ENCODE measurements at regions not wholly inside any gene's neighbourhood (a gene's known extent, or its start where the extent isn't known, plus 50 kb on each side); places are given as distances from the start of the nearest gene placed in this dataset.

GRCh38 chr5:93179466-93179865 is 401.6 kb downstream of the NR2F1-AS1 start (continued):
- TF ChIP-seq, protein P1, sequence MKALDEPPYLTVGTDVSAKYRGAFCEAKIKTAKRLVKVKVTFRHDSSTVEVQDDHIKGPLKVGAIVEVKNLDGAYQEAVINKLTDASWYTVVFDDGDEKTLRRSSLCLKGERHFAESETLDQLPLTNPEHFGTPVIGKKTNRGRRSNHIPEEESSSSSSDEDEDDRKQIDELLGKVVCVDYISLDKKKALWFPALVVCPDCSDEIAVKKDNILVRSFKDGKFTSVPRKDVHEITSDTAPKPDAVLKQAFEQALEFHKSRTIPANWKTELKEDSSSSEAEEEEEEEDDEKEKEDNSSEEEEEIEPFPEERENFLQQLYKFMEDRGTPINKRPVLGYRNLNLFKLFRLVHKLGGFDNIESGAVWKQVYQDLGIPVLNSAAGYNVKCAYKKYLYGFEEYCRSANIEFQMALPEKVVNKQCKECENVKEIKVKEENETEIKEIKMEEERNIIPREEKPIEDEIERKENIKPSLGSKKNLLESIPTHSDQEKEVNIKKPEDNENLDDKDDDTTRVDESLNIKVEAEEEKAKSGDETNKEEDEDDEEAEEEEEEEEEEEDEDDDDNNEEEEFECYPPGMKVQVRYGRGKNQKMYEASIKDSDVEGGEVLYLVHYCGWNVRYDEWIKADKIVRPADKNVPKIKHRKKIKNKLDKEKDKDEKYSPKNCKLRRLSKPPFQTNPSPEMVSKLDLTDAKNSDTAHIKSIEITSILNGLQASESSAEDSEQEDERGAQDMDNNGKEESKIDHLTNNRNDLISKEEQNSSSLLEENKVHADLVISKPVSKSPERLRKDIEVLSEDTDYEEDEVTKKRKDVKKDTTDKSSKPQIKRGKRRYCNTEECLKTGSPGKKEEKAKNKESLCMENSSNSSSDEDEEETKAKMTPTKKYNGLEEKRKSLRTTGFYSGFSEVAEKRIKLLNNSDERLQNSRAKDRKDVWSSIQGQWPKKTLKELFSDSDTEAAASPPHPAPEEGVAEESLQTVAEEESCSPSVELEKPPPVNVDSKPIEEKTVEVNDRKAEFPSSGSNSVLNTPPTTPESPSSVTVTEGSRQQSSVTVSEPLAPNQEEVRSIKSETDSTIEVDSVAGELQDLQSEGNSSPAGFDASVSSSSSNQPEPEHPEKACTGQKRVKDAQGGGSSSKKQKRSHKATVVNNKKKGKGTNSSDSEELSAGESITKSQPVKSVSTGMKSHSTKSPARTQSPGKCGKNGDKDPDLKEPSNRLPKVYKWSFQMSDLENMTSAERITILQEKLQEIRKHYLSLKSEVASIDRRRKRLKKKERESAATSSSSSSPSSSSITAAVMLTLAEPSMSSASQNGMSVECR (CRISPR knock-in tag; IDR thresholded peaks at IDR 0.05; ENCODE audit: borderline replicate concordance), result no peak

GRCh38 chr5:93174930-93175329 is 406.1 kb downstream of the NR2F1-AS1 start:
- POLR2A ChIA-PET, result no interaction called here
- no peak for TF ChIP-seq GABPB1 (CRISPR knock-in tag; IDR thresholded peaks at IDR 0.05)
- no peak for TF ChIP-seq ZNF263 (CRISPR knock-in tag; IDR thresholded peaks at IDR 0.05; ENCODE audit: low read depth)
- no peak for TF ChIP-seq STAT6 (CRISPR knock-in tag; conservative IDR thresholded peaks at IDR 0.05; ENCODE audit: low read depth)
- no peak for TF ChIP-seq RORB (CRISPR knock-in tag; IDR thresholded peaks at IDR 0.05)
- no peak for TF ChIP-seq FOXK1 (CRISPR knock-in tag; IDR thresholded peaks at IDR 0.05)
- TF ChIP-seq, protein P2, sequence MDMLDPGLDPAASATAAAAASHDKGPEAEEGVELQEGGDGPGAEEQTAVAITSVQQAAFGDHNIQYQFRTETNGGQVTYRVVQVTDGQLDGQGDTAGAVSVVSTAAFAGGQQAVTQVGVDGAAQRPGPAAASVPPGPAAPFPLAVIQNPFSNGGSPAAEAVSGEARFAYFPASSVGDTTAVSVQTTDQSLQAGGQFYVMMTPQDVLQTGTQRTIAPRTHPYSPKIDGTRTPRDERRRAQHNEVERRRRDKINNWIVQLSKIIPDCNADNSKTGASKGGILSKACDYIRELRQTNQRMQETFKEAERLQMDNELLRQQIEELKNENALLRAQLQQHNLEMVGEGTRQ (CRISPR knock-in tag; IDR thresholded peaks at IDR 0.05), result no peak
- TF ChIP-seq ZNF671 (CRISPR knock-in tag; IDR thresholded peaks at IDR 0.05), result no peak
- no peak for TF ChIP-seq EMX1 (CRISPR knock-in tag; IDR thresholded peaks at IDR 0.05)
- TF ChIP-seq, protein P3, sequence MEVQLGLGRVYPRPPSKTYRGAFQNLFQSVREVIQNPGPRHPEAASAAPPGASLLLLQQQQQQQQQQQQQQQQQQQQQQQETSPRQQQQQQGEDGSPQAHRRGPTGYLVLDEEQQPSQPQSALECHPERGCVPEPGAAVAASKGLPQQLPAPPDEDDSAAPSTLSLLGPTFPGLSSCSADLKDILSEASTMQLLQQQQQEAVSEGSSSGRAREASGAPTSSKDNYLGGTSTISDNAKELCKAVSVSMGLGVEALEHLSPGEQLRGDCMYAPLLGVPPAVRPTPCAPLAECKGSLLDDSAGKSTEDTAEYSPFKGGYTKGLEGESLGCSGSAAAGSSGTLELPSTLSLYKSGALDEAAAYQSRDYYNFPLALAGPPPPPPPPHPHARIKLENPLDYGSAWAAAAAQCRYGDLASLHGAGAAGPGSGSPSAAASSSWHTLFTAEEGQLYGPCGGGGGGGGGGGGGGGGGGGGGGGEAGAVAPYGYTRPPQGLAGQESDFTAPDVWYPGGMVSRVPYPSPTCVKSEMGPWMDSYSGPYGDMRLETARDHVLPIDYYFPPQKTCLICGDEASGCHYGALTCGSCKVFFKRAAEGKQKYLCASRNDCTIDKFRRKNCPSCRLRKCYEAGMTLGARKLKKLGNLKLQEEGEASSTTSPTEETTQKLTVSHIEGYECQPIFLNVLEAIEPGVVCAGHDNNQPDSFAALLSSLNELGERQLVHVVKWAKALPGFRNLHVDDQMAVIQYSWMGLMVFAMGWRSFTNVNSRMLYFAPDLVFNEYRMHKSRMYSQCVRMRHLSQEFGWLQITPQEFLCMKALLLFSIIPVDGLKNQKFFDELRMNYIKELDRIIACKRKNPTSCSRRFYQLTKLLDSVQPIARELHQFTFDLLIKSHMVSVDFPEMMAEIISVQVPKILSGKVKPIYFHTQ (CRISPR knock-in tag; IDR thresholded peaks at IDR 0.05), result no peak
- no peak for TF ChIP-seq ZBTB21 (CRISPR knock-in tag; IDR thresholded peaks at IDR 0.05; ENCODE audit: borderline replicate concordance)
- Mint-ChIP-seq H3K36me3 (peaks cover 17% of the 10 kb centered on the region), H3K4me1 (no peaks in the 10 kb centered on the region), H3K27me3 (ENCODE audit: low read depth) (0 out of 2 replicates have a peak, but pooled peaks cover 4% of the 10 kb centered on the region), H3K4me3 (no peak overlapping the region), H3K27ac (no peak overlapping the region), H3K9me3 (peaks cover 25% of the 10 kb centered on the region)
- DNase-seq (ENCODE audit: low spot score) (no peak), ATAC-seq (no peak)
- CTCF ChIA-PET, result no interaction called here

GRCh38 chr5:93165559-93165958 is 415.5 kb downstream of the NR2F1-AS1 start:
- peaks cover 18% of the 10 kb centered on the region for H3K9me3 Mint-ChIP-seq
- H3K4me1 Mint-ChIP-seq, result peaks cover 12% of the 10 kb centered on the region
- H3K27ac Mint-ChIP-seq, result no peak overlapping the region
- peaks cover 6% of the 10 kb centered on the region; the same call in 1 of the 2 replicates for H3K27me3 Mint-ChIP-seq (ENCODE audit: low read depth)
- POLR2A ChIA-PET, result no interaction called here
- TF ChIP-seq, protein P4, sequence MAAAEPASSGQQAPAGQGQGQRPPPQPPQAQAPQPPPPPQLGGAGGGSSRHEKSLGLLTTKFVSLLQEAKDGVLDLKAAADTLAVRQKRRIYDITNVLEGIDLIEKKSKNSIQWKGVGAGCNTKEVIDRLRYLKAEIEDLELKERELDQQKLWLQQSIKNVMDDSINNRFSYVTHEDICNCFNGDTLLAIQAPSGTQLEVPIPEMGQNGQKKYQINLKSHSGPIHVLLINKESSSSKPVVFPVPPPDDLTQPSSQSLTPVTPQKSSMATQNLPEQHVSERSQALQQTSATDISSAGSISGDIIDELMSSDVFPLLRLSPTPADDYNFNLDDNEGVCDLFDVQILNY (CRISPR knock-in tag; IDR thresholded peaks at IDR 0.05), result no peak
- TF ChIP-seq HMGA2 (CRISPR knock-in tag; IDR thresholded peaks at IDR 0.05) (no peak), CDX4 (CRISPR knock-in tag; IDR thresholded peaks at IDR 0.05; ENCODE audit: borderline replicate concordance) (no peak)
- DNase-seq (ENCODE audit: low spot score) (no peak), ATAC-seq (no peak)
- no peak overlapping the region for H3K4me3 Mint-ChIP-seq
- no peaks in the 10 kb centered on the region for H3K36me3 Mint-ChIP-seq
- CTCF ChIA-PET, result no interaction called here
